GM12878 (cell line): ENCODE measurements at regions not wholly inside any gene's neighbourhood (a gene's known extent, or its start where the extent isn't known, plus 50 kb on each side); places are given as distances from the start of the nearest gene placed in this dataset.

Experiments used
- ATAC-seq: fragments of 200-7000 bp; cut with Tn5 transposase; 3 replicates; pipeline ENCODE4 v1.9.1; 2020; ENCODE audit warnings: mild to moderate bottlenecking, moderate library complexity
- BruUV-seq: library from RNA; stranded (reverse); fragments of 400-500 nt; replicated peaks from 2 replicates; lab custom pipeline; 2021; lab: Mats Ljungman, UMichigan
- CTCF ChIA-PET: fragments of 300-600 bp; sonication (Branson Sonifier 250); formaldehyde crosslinking; extraction: SDS; loops from one replicate; lab custom pipeline; 2021; ENCODE audit warnings: inconsistent platforms; lab: Yijun Ruan, JAX
- POLR2A ChIA-PET: fragments of 350-600 bp; formaldehyde crosslinking; extraction: SDS; loops from one replicate; lab custom pipeline; 2021; ENCODE audit warnings: inconsistent platforms; lab: Charles Lee
- RAD21 ChIA-PET: fragments of 300-600 bp; sonication (Branson Sonifier 250); formaldehyde crosslinking; loops from one replicate; lab custom pipeline; 2023; ENCODE audit warnings: antibody characterized with exemption; ENCODE audit not compliant: unreplicated experiment; lab: Charles Lee
- SMC1A ChIA-PET: fragments of 300-600 bp; sonication (Branson Sonifier 250); formaldehyde crosslinking; loops from one replicate; lab custom pipeline; 2023; ENCODE audit not compliant: unreplicated experiment, uncharacterized antibody; lab: Charles Lee
- DNase-seq: peaks from one replicate; pipeline ENCODE4 v3.0.0-alpha.2; 2011; ENCODE audit warnings: low read depth, low spot score
- FAIRE-seq: peaks from 3 replicates; lab custom pipeline; 2011; peaks lifted over from hg19 to GRCh38; lab: Jason Lieb, UNC
- H2AFZ ChIP-seq: 2 replicates; pipeline ENCODE4 v1.6.0; 2011; ENCODE audit warnings: low read depth, low read length, control low read depth; ENCODE audit not compliant: control insufficient read depth
- H3K27ac ChIP-seq: 2 replicates; pipeline ENCODE4 v1.5.1; 2011; ENCODE audit warnings: control low read depth; ENCODE audit not compliant: control insufficient read depth, insufficient read depth
- H3K27me3 ChIP-seq, 2 experiments: replicated peaks in 1 of 2; 2 replicates each; pipeline versions ENCODE4 v1.6.0 to v1.6.1; 2011; ENCODE audit warnings: low read length in 1 of 2; ENCODE audit not compliant: control insufficient read depth in 2 of 2, insufficient read depth in 2 of 2
- H3K36me3 ChIP-seq, 2 experiments: 2 replicates each; pipeline ENCODE4 v1.5.1; 2011; ENCODE audit warnings: low read length in 1 of 2; ENCODE audit not compliant: control insufficient read depth in 2 of 2, insufficient read depth in 2 of 2
- H3K4me1 ChIP-seq: 2 replicates; pipeline ENCODE4 v1.6.1; 2011; ENCODE audit warnings: mild to moderate bottlenecking, low read length, moderate library complexity, mixed read lengths; ENCODE audit not compliant: control insufficient read depth, insufficient read depth
- H3K4me2 ChIP-seq: 2 replicates; pipeline ENCODE4 v1.6.0; 2011; ENCODE audit warnings: control low read depth; ENCODE audit not compliant: control insufficient read depth, insufficient read depth
- H3K4me3 ChIP-seq: fragments of 200-600 bp; sonication (generic); 2 replicates; pipeline ENCODE4 v1.5.1; 2016
- H3K79me2 ChIP-seq: 2 replicates; pipeline ENCODE4 v1.6.0; 2011; ENCODE audit warnings: low read length; ENCODE audit not compliant: control insufficient read depth, insufficient read depth
- H3K9ac ChIP-seq: 2 replicates; pipeline ENCODE4 v1.8.0; 2011; ENCODE audit warnings: low read length, control low read depth, mixed read lengths; ENCODE audit not compliant: control insufficient read depth, insufficient read depth
- H3K9me3 ChIP-seq: replicated peaks from 3 replicates; pipeline ENCODE4 v1.5.1; 2011; ENCODE audit warnings: mild to moderate bottlenecking, low read length; ENCODE audit not compliant: control insufficient read depth, insufficient read depth
- H4K20me1 ChIP-seq: 2 replicates; pipeline ENCODE4 v1.6.0; 2011; ENCODE audit not compliant: control insufficient read depth, insufficient read depth
- ASH2L ChIP-seq: fragments of 300-600, 200-600 bp; sonication (generic); IDR thresholded peaks from 2 replicates; pipeline ENCODE4 v1.6.1; 2017; ENCODE audit warnings: low read depth, mild to moderate bottlenecking, borderline replicate concordance
- FOXK2 ChIP-seq: fragments of 450-650 bp; IDR thresholded peaks from 2 replicates; pipeline ENCODE4 v1.6.1; 2017; ENCODE audit warnings: mild to moderate bottlenecking, moderate library complexity
- FOXM1 ChIP-seq: IDR thresholded peaks from 2 replicates; pipeline ENCODE4 v1.6.1; 2012; ENCODE audit warnings: low read depth, mild to moderate bottlenecking, inconsistent platforms, low read length, moderate library complexity
- MEF2B ChIP-seq: fragments of 450-650 bp; IDR thresholded peaks from 2 replicates; pipeline ENCODE4 v1.6.1; 2018; ENCODE audit warnings: mild to moderate bottlenecking, moderate library complexity; ENCODE audit not compliant: partially characterized antibody, poor library complexity, severe bottlenecking
- SIN3A ChIP-seq: IDR thresholded peaks from 2 replicates; pipeline ENCODE4 v1.6.1; 2012; ENCODE audit warnings: low read depth, low read length, improper control_type of control experiment
- SPI1 ChIP-seq: IDR thresholded peaks from 2 replicates; pipeline ENCODE4 v1.6.1; 2011; ENCODE audit warnings: low read depth, mild to moderate bottlenecking, low read length, moderate library complexity, borderline replicate concordance; ENCODE audit not compliant: insufficient read depth
- TAF1 ChIP-seq: IDR thresholded peaks from 2 replicates; pipeline ENCODE4 v1.6.1; 2011; ENCODE audit warnings: mild to moderate bottlenecking, low read depth, low read length, borderline replicate concordance
- ZZZ3 ChIP-seq: IDR thresholded peaks from 2 replicates; pipeline ENCODE4 v1.6.1; 2011; ENCODE audit warnings: low read depth; ENCODE audit not compliant: control insufficient read depth, insufficient read length
- WGBS: methylation state at CpG from one replicate; pipeline ENCODE4 v1.1.6; 2016; ENCODE audit warnings: low lambda C conversion rate; ENCODE audit not compliant: insufficient replicate concordance, insufficient coverage; ENCODE audit errors: missing lambda C conversion rate; 5-methylcytosine and 5-hydroxymethylcytosine counted together
- in situ Hi-C: fragments of 300-500 bp; cut with MboI; formaldehyde crosslinking; loops from 9 replicates; pipeline ENCODE4 v1.14.3; 2018; ENCODE audit warnings: mixed read lengths
- intact Hi-C: fragments of 100-400 bp; cut with micrococcal nuclease; formaldehyde crosslinking; loops from one replicate; pipeline ENCODE4 v1.14.2; 2022; ENCODE audit not compliant: unreplicated experiment
- TF ChIP-seq, protein P1 (sequence below): IDR thresholded peaks from 2 replicates; pipeline ENCODE4 v1.6.1; 2011; ENCODE audit warnings: low read depth, low read length, improper control_type of control experiment, borderline replicate concordance
- TF ChIP-seq, protein P2 (sequence below): fragments of 450-650 bp; IDR thresholded peaks from 2 replicates; pipeline ENCODE4 v1.6.1; 2017; ENCODE audit warnings: low read depth, mild to moderate bottlenecking, moderate library complexity
- TF ChIP-seq, protein P3 (sequence below): fragments of 450-650 bp; IDR thresholded peaks from 2 replicates; pipeline ENCODE4 v1.6.1; 2017; ENCODE audit warnings: mild to moderate bottlenecking, moderate library complexity
- TF ChIP-seq, protein P4 (sequence below): fragments of 450-650 bp; IDR thresholded peaks from 2 replicates; pipeline ENCODE4 v1.6.1; 2016; ENCODE audit warnings: mild to moderate bottlenecking
- TF ChIP-seq, protein P5 (sequence below): IDR thresholded peaks from 2 replicates; pipeline ENCODE4 v1.6.1; 2012; ENCODE audit warnings: low read depth, low read length, improper control_type of control experiment

DNA sequence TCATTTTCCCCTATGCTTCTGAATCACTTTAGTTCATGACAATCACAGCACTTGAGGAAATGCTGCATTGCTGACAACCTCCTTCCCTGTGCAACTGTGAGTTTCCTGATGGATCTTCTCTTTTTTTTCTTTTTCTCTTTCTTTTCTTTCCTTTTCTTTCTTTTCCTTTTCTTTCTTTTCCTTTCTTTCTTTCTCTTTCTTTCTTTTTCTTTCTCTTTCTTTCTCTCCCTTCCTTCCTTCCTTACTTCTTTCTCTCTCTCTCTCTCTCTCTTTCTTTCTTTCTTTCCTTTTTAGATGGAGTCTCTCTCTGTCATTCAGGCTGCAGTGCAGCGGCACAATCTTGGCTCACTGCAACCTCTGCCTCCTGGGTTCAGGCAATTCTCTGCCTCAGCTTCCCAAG, 247.9 kb upstream of the HTR2A start (continued):
- TF ChIP-seq, protein P1, sequence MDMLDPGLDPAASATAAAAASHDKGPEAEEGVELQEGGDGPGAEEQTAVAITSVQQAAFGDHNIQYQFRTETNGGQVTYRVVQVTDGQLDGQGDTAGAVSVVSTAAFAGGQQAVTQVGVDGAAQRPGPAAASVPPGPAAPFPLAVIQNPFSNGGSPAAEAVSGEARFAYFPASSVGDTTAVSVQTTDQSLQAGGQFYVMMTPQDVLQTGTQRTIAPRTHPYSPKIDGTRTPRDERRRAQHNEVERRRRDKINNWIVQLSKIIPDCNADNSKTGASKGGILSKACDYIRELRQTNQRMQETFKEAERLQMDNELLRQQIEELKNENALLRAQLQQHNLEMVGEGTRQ: no peak
- TF ChIP-seq, all 136 proteins: peak for 0

DNA sequence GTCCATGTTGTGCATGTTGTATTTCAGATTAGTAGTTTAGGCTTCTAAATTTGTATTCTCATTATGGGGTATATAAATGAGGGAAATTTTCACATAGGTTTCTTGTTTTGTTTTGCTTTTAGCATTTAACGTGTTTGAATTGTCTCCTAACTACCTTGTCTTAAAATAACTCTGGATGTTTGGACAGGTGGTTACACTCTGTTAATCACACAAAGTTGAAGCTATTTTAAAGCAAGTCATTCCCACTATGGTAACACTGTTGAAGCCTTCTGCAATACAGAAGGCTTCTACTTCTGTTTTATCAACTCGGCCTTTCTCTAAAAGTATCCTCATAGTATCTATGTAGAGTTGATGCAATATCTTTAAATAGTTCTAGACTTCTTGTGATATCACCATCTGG, 245.3 kb upstream of the HTR2A start:
- BruUV-seq: no TSS peak
- CTCF ChIA-PET: interaction anchor here (0.6 kb wide), 1 partner anchor 9 kb away, joined by 3 read pairs; no protein-coding TSS in a partner anchor
- Histone ChIP-seq H3K4me3 (no peak overlapping the region), H4K20me1 (no peaks in the 10 kb centered on the region), H3K36me3 (no peaks in the 10 kb centered on the region), H3K79me2 (no peaks in the 10 kb centered on the region), H3K27ac (no peak overlapping the region), H3K4me1 (peaks cover under 1% of the 10 kb centered on the region; the same call in 1 of the 2 replicates), H3K27me3 (no peaks in the 10 kb centered on the region), H3K9ac (no peak overlapping the region), H3K4me2 (no peak overlapping the region), H3K9me3 (no peaks in the 10 kb centered on the region; the same call in 2 of the 3 replicates), H2AFZ (no peak overlapping the region)
- POLR2A ChIA-PET: no interaction called here
- FAIRE-seq (no peak), ATAC-seq (no peak), DNase-seq (no peak)
- RAD21 ChIA-PET: no interaction called here
- SMC1A ChIA-PET: no interaction called here
- intact Hi-C loops (no loop called here), in situ Hi-C loops (no loop called here)
- WGBS: 24% methylated on average over 2 of the region's 2 CpGs
- no peak for TF ChIP-seq FOXK2
- TF ChIP-seq, protein P2, sequence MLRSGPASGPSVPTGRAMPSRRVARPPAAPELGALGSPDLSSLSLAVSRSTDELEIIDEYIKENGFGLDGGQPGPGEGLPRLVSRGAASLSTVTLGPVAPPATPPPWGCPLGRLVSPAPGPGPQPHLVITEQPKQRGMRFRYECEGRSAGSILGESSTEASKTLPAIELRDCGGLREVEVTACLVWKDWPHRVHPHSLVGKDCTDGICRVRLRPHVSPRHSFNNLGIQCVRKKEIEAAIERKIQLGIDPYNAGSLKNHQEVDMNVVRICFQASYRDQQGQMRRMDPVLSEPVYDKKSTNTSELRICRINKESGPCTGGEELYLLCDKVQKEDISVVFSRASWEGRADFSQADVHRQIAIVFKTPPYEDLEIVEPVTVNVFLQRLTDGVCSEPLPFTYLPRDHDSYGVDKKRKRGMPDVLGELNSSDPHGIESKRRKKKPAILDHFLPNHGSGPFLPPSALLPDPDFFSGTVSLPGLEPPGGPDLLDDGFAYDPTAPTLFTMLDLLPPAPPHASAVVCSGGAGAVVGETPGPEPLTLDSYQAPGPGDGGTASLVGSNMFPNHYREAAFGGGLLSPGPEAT: no peak
- TF ChIP-seq, protein P3, sequence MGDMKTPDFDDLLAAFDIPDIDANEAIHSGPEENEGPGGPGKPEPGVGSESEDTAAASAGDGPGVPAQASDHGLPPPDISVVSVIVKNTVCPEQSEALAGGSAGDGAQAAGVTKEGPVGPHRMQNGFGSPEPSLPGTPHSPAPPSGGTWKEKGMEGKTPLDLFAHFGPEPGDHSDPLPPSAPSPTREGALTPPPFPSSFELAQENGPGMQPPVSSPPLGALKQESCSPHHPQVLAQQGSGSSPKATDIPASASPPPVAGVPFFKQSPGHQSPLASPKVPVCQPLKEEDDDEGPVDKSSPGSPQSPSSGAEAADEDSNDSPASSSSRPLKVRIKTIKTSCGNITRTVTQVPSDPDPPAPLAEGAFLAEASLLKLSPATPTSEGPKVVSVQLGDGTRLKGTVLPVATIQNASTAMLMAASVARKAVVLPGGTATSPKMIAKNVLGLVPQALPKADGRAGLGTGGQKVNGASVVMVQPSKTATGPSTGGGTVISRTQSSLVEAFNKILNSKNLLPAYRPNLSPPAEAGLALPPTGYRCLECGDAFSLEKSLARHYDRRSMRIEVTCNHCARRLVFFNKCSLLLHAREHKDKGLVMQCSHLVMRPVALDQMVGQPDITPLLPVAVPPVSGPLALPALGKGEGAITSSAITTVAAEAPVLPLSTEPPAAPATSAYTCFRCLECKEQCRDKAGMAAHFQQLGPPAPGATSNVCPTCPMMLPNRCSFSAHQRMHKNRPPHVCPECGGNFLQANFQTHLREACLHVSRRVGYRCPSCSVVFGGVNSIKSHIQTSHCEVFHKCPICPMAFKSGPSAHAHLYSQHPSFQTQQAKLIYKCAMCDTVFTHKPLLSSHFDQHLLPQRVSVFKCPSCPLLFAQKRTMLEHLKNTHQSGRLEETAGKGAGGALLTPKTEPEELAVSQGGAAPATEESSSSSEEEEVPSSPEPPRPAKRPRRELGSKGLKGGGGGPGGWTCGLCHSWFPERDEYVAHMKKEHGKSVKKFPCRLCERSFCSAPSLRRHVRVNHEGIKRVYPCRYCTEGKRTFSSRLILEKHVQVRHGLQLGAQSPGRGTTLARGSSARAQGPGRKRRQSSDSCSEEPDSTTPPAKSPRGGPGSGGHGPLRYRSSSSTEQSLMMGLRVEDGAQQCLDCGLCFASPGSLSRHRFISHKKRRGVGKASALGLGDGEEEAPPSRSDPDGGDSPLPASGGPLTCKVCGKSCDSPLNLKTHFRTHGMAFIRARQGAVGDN: no peak
- no peak for TF ChIP-seq FOXM1
- TF ChIP-seq, protein P4, sequence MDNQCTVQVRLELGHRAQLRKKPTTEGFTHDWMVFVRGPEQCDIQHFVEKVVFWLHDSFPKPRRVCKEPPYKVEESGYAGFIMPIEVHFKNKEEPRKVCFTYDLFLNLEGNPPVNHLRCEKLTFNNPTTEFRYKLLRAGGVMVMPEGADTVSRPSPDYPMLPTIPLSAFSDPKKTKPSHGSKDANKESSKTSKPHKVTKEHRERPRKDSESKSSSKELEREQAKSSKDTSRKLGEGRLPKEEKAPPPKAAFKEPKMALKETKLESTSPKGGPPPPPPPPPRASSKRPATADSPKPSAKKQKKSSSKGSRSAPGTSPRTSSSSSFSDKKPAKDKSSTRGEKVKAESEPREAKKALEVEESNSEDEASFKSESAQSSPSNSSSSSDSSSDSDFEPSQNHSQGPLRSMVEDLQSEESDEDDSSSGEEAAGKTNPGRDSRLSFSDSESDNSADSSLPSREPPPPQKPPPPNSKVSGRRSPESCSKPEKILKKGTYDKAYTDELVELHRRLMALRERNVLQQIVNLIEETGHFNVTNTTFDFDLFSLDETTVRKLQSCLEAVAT: no peak
- no peak for TF ChIP-seq ASH2L
- TF ChIP-seq MEF2B: no peak
- no peak for TF ChIP-seq ZZZ3
- no peak for TF ChIP-seq TAF1
- TF ChIP-seq, protein P5, sequence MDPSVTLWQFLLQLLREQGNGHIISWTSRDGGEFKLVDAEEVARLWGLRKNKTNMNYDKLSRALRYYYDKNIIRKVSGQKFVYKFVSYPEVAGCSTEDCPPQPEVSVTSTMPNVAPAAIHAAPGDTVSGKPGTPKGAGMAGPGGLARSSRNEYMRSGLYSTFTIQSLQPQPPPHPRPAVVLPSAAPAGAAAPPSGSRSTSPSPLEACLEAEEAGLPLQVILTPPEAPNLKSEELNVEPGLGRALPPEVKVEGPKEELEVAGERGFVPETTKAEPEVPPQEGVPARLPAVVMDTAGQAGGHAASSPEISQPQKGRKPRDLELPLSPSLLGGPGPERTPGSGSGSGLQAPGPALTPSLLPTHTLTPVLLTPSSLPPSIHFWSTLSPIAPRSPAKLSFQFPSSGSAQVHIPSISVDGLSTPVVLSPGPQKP: no peak
- no peak for TF ChIP-seq SPI1
- no peak for TF ChIP-seq SIN3A
